HG03135 (cell line): ENCODE measurements at regions not wholly inside any gene's neighbourhood (a gene's known extent, or its start where the extent isn't known, plus 50 kb on each side); places are given as distances from the start of the nearest gene placed in this dataset.

Source experiments
- ATAC-seq: cut with Tn5 transposase; IDR thresholded peaks from one replicate; pipeline ENCODE4 v1.9.1; 2021; ENCODE audit warnings: mild to moderate bottlenecking, moderate library complexity; ENCODE audit not compliant: unreplicated experiment

DNA sequence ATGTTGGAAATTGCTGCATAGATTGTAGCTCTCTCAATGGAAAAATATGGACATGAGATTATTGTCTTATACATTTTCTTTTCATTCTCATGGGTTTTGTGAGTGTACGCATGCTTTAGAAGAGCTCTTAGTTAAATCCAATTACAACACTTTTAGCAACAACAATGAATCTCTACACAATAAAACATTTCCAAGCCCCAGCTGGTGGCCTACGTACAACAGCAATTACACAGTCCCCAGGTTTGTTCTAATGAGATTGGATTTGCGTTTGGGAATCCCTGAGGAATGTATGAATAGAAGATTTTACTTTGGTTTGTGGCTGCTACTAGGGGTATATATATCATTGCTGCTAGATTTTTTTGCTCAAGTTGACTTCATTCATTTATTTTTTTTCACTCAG is 98.6 kb downstream of the FHDC1 start:
- no peak for ATAC-seq

DNA sequence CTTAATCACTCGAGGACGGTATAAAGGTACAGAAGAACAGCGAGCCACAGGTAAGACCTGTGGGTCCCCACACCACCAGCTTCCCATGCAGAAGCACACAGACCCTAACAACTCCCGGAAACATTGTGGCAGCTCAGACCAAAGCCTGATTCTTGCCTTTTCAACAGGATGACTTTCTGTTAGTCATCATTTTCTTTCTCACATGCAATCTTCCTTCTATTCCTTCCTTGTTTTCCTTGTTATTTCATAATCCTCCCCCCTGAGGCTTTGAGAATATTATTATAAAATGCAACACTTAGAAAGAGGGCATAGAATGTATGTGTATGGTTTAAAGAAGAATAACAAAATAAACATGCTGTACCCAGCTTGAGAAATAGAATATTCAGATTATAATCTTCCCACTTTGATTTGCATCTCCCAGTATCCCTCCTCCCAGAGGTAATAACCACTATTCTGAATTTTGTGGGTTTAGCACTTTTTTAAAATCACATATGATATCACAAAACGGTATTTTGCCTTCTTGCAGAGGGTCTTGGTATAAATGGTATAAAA is 100.9 kb downstream of the FHDC1 start:
- ATAC-seq: no peak

- ATAC-seq: no peak
These were observed 102.6 kb downstream of the FHDC1 start for GRCh38 chr4:153038623-153039311.

- ATAC-seq: no peak
These were observed 103.5 kb downstream of the FHDC1 start for GRCh38 chr4:153039542-153040185.

- ATAC-seq: no peak
These were observed 104.6 kb downstream of the FHDC1 start for GRCh38 chr4:153040677-153041076.

- no peak for ATAC-seq
These were observed 107.9 kb downstream of the FHDC1 start for GRCh38 chr4:153044036-153044435.

DNA sequence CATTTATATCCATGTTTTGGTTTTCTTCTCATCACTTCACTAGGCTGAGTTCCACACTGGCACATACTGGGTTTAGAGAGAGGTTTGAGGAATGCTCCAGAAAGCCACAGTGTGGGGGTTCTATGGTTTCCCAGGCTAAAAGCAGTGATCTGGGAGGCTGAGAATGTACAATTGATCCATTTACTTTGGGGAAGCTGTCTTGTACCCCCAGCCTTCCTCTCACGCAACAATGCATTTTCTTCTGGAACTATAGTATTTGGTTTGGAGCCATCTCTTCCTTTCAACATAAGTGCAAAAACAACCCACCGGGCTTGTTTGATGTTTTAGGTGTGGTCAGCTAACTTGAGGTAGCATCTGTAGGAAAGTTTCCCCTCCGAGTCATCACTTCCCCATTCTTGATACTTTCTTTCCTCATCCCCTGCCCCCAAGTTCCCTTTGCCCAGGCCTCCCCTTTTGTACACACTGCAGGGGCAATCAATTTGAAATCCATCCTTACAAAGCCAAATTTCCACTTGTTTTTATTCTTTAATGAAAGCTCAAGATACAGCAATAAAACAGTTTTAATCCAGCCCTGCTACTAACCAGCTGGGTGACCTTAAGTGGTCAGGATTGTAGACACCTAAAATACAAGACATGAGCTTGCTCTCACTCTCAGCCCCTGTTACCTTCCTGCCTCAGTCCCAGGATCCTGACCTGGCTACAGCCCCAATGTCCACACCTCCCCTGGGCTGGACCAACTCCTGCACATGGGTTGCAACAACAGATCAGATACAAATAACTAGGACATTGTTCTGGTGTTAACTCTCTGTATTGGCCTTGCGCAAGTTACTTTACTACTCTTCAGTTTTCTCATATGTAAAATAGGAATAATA is 109.2 kb downstream of the FHDC1 start:
- no peak for ATAC-seq

DNA sequence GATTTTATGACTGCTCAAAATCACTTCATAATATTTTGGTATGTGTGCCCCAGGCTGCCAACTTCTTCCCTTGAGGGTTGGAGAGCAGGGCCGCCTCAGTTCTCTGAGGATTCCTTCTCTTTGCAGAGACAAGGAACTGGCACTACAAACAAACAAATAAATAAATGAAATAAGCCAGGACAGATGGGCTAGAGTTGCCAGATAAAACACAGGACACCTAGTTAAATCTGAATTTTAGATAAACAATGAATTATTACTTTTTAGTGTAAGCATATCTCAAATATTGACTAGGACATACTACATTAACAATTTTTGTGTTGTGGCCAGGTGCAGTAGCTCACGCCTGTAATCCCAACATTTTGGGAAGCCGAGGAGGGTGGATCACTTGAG is 122.5 kb downstream of the FHDC1 start:
- no peak for ATAC-seq

DNA sequence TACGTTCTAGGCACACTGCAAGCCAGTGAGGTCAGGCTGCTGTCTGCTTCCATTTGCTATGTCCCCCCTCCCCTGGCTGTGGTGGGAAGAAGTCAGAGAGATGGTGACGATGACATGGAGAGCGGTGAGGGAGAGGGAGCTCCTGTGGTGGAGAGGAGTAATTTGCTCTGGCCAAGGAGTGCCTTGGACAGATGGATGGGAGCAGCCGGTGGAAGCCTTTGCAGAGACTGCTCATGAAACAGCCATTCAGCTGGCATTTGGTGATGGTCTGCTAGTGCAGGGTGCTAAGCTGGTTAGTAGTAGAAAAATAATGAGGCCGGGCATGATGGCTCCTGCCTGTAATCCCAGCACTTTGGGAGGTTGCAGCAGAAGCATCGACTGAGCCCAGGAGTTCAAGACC is 124.1 kb downstream of the FHDC1 start:
- no peak for ATAC-seq

DNA sequence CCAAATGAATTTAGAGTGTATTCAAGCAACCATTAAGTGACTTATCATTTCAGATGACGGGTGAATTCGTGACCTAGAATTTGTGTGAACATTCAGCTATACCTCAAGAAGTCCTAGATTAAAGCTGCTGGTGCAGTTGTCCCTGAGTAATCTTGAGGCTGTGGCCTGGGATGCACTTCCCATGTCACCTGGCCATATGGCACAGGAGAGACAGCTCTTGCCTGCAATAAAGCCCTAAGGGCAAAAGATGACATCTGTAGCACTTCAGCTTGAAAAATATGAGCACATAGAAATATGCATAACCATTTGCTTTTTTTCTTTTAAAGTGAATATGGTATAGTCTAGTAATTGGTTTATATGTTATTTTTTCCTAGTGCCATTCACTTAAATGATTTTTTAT is 125.8 kb downstream of the FHDC1 start:
- no peak for ATAC-seq

DNA sequence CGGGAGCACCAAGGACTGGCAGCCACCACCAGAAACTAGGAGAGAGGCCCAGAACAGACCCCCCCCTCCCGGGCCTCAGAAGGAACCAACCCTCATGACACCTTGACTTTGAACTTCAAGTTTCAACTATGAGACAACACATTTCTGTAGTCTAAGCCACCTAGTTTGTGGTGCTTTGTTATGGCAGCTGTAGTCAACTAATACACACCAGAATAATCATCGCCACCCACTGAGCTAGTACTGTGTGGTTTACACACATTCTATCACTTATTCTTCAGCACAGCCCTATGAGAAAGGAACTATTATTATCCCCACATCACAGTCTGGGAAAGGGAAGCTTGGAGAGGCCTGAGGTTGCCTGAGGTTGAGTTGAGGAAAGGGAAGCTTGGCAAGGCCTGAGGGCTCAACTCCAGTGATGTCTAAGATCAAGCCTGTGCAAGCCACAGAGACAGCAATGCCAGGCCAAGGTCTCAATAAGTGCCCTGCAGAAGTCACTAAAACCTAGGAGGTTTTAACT is 126.6 kb downstream of the FHDC1 start:
- ATAC-seq: no peak

GRCh38 chr4:153063490-153063889 is 127.4 kb downstream of the FHDC1 start:
- ATAC-seq: no peak

- ATAC-seq: no peak
These were observed 128.4 kb downstream of the FHDC1 start for GRCh38 chr4:153064571-153064970.

DNA sequence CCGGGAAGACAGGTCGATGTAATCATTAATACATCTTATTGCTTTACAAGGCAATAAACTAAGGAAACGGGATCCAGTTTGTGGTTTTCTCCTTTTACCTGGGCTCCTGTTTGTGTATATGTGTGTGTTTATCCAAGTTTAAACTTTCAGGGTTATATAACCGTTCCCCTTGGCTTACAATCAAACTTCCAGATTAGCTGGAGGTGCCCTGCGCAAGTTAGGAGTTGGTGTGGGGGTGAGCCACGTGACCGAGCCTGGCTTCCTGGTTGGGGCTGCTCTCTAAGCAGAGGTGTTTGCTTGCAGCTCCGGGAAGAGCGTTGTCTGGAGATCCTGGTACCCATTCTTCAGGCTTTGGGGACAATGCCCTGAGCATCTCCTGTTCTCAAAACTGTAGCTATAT is 129.2 kb downstream of the FHDC1 start:
- ATAC-seq: no peak

DNA sequence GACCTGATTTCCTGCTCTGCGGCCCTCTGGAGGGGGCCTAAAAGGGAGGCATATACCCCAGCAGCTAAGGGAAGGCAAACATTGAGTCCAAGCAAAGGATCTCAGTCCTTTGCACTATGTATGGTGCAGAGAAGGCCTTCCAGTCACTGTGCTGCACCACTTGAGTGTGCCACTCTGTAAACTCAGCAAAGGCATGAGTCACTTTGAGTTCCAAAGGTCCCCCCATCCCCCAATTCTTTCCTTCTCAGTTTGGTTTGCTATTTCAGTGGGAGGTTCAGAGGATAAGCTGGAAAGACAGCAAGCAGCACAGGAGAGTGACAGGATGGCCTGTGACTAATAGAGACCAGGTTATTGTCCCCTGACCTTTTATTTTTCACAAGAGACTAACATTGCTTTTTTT is 131.3 kb downstream of the FHDC1 start:
- no peak for ATAC-seq

- ATAC-seq: no peak
These were observed 132.6 kb downstream of the FHDC1 start for GRCh38 chr4:153068751-153069150.

GRCh38 chr4:153071958-153072598 is 132.2 kb upstream of the TRIM2 start:
- ATAC-seq: no peak

- no peak for ATAC-seq
These were observed 131.6 kb upstream of the TRIM2 start for GRCh38 chr4:153072661-153073060.

- no peak for ATAC-seq
These were observed 129.8 kb upstream of the TRIM2 start for GRCh38 chr4:153074486-153074885.

DNA sequence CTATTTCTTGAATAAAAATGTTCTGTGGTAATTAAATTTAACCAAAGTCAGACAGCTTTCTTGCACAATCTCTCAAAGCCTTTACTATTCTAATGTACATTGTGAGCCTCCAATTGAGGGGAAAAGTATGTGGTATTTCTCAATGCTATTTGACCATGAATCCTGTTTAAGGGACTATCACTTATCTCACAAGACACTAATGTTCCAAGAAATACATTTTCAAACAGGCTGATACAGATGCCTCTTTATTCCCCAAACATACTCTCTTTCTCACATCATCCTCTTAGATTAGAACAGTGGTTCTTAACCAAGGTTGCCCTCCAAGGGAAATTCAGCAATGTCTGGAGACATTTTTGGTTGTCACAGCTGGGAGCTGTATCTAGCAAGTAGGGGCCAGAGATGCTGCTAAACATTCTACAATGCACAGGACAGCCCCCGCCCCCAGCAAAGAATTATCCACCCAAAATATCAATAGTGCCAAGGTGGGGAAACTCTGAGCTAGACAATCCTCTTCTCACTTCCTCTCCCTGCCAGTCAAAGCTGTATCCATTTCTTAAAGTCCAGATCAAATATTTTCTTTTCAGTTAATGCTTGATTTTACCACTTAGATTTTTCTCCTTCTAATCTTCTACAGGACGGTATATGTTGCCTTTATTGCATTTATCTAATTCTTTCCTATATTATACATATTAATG is 129.2 kb upstream of the TRIM2 start:
- no peak for ATAC-seq
